ENCODE measurements at regions not wholly inside any gene's neighbourhood (a gene's known extent, or its start where the extent isn't known, plus 50 kb on each side); places are given as distances from the start of the nearest gene placed in this dataset.

GRCh38 chr1:229991104-229991513, 75.9 kb upstream of the GALNT2 start (continued):
- TF ChIP-seq EZH2phosphoT487 (IDR thresholded peaks at IDR 0.05; ENCODE audit: borderline replicate concordance, low read depth) = no peak
- no peak for TF ChIP-seq USF2 (IDR thresholded peaks at IDR 0.05; ENCODE audit: borderline replicate concordance, low read depth, low read length)
- TF ChIP-seq NRF1 (IDR thresholded peaks at IDR 0.05; ENCODE audit: low read depth, low read length) = no peak
- TF ChIP-seq ELF1 (IDR thresholded peaks at IDR 0.05) = no peak
- TF ChIP-seq GATA2 (CRISPR knock-in tag; IDR thresholded peaks at IDR 0.05) = no peak
- no peak for TF ChIP-seq MAX (IDR thresholded peaks at IDR 0.05; ENCODE audit: low read depth)
- no peak for TF ChIP-seq TEAD4 (IDR thresholded peaks at IDR 0.05; ENCODE audit: borderline replicate concordance, insufficient read depth)

- H3K9ac ChIP-seq = no peak overlapping the region
- no peaks in the 10 kb centered on the region for H4K20me1 ChIP-seq (ENCODE audit: insufficient read depth)
- no peaks in the 10 kb centered on the region for H3K9me2 ChIP-seq
- 53% methylated on average over 6 of the region's 6 CpGs for WGBS (ENCODE audit: low lambda C conversion rate)
- TF ChIP-seq FOXM1 (IDR thresholded peaks at IDR 0.05; ENCODE audit: low read depth) (no peak), FOSL2 (IDR thresholded peaks at IDR 0.05; ENCODE audit: borderline replicate concordance, low read depth) (no peak), ELF1 (IDR thresholded peaks at IDR 0.05) (no peak), SMC3 (IDR thresholded peaks at IDR 0.05; ENCODE audit: low read depth, low read length) (no peak), FOXJ3 (CRISPR knock-in tag; IDR thresholded peaks at IDR 0.05) (no peak), MEF2A (IDR thresholded peaks at IDR 0.05; ENCODE audit: borderline replicate concordance, low read depth) (no peak), MAX (IDR thresholded peaks at IDR 0.05; ENCODE audit: low read depth) (no peak), YY1 (IDR thresholded peaks at IDR 0.05; ENCODE audit: low read depth) (no peak), EZH2phosphoT487 (IDR thresholded peaks at IDR 0.05; ENCODE audit: borderline replicate concordance, low read depth) (no peak), NFIC (IDR thresholded peaks at IDR 0.05; ENCODE audit: borderline replicate concordance) (no peak), TAF1 (IDR thresholded peaks at IDR 0.05; ENCODE audit: borderline replicate concordance, low read depth, low read length) (no peak), JUND (IDR thresholded peaks at IDR 0.05) (no peak)
- POLR2A ChIA-PET = no interaction called here
- no peak for DNase-seq
- H2AFZ ChIP-seq (ENCODE audit: low read depth) = no peak overlapping the region
- H3K27me3 ChIP-seq (ENCODE audit: insufficient read depth) = no peaks in the 10 kb centered on the region
- no peaks in the 10 kb centered on the region for H3K79me2 ChIP-seq (ENCODE audit: insufficient read depth)
- no peaks in the 10 kb centered on the region for H3K9me3 ChIP-seq
- no peaks in the 10 kb centered on the region; a peak in 1 of 4 replicates for H3K4me1 ChIP-seq (ENCODE audit: control insufficient read depth in 1 of 2, insufficient read depth in 2 of 2, low read depth in 1 of 2, low read length in 1 of 2)
- H3F3A ChIP-seq (replicated peaks; ENCODE audit: insufficient read depth) = no peaks in the 10 kb centered on the region
- H3K27ac ChIP-seq (ENCODE audit: low read depth in 2 of 2, low read length in 1 of 2) = no peak overlapping the region
- H3K4me2 ChIP-seq = no peak overlapping the region
- no peak overlapping the region for H3K4me3 ChIP-seq (ENCODE audit: low read depth in 2 of 2, low read length in 1 of 2)
- CTCF ChIA-PET = interaction anchor here (0.9 to 1.2 kb wide), 2 partner anchors 11 to 44 kb away, joined by 3 read pairs; no protein-coding TSS in a partner anchor
- no peaks in the 10 kb centered on the region for H3K36me3 ChIP-seq (replicated peaks in 1 of 2; ENCODE audit: control insufficient read depth in 1 of 2, insufficient read depth in 2 of 2, low read length in 1 of 2)
Measured at GRCh38 chr1:229991724-229992333, 75.2 kb upstream of the GALNT2 start.

Data from SK-N-SH (cell line).